GM21515 (cell line): ENCODE measurements at regions not wholly inside any gene's neighbourhood (a gene's known extent, or its start where the extent isn't known, plus 50 kb on each side); places are given as distances from the start of the nearest gene placed in this dataset.
"Not testable (repeated sequence)": the region's sequence is repeated elsewhere in the genome, so short reads cannot be mapped to it uniquely, and the experiment has no call there.

Source experiments
- ATAC-seq: cut with Tn5 transposase; IDR thresholded peaks from one replicate; pipeline ENCODE4 v1.9.1; 2021; ENCODE audit not compliant: unreplicated experiment

- ATAC-seq = no peak
Observed at GRCh38 chr17:71055128-71055527, 885.8 kb downstream of the KCNJ2 start.

DNA sequence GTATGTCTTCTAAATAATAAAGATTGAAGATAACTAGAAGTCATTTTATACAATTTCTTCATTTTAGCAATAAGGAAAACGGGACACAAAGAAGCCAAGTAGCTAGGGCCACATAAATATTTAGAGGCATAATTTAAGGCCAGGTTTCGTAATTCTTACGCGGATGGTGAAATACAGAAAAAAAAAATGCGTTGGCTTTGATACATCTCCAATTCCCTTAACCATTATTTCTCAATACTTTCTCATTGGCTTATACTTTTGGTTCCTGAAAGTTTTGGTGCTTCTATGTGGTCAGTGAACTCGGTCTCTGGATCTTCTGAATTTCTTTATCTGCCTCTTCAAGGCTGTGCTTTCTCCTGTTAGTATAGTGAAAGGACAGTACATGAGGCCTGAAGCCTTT is 888.1 kb downstream of the KCNJ2 start:
- ATAC-seq = no peak

- no peak for ATAC-seq
Observed at GRCh38 chr17:71057938-71058337, 888.6 kb downstream of the KCNJ2 start.

DNA sequence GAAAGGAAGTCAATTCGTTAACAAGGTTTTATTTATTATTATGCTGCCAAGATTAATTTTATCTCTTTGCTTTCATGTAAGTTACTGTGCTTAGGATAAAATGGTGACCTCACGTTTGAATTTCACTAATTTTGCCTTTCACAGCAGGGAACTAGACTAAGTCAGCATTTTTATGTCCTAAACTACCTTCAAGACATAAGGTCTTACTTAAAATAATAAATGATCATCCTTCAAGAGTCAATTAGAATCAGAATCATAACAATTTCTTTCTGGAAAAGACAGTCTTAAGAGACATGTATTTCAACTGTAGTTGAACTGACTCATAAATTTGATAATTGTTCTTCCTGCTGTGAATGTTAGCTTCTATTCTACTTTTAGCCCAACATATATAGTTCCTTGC is 893.8 kb downstream of the KCNJ2 start:
- ATAC-seq = no peak

DNA sequence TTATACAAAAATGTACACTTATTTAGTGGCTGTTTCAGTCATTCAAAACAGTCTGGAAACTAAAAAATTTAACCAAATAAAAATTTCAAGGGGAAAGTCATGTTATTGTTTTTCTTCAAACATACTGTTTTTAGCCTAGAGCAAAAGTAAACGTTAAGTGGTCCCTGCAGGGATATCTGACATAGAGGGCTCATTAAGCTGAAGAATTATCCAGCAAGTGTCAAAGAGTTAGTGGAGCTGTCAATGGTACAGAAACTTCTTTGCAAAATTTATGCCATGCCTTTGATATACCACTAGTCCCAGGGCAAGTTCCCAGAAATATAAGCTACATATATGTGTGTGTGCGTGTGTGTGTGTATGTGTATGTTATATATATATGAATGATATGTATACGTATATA is 894.2 kb downstream of the KCNJ2 start:
- ATAC-seq = no peak

GRCh38 chr17:71067669-71068407 is 898.5 kb downstream of the KCNJ2 start:
- ATAC-seq = no peak

DNA sequence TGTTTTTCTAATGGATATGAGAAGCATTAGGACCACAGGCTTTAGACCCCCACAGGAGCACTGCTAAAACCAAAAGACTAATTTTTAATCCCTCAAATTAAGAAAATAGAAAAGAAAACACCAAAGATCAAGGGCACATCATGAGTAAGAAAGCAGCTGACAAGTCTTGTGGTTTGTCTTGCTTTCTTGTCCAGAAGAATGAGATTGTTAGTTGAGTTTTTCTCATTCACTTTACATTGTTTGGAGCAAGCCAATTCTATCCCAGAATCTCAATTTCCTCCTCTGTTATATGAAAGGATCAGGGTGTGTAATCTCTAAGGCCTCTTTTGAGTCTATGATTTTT is 899.0 kb downstream of the KCNJ2 start:
- no peak for ATAC-seq

DNA sequence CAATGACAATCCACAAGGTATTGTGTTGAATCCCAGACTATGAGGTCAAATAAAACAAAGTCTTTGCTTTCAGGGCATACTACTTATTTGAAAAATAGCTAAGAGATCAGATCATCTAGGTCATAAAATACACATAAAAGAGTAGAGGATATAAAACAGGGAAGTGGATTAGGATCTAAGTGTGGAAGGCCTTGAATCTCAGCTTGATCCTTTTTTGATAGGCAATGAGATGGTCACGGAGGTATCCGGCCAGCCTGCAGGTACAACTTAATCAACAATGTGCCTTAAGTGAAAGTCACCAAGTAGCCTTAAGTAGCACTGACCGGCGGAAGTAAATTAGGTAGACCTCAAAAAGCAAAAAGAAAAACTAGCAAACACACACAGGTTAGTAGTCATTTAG is 901.7 kb downstream of the KCNJ2 start:
- ATAC-seq = no peak

GRCh38 chr17:71071837-71072236 is 902.5 kb downstream of the KCNJ2 start:
- no peak for ATAC-seq

DNA sequence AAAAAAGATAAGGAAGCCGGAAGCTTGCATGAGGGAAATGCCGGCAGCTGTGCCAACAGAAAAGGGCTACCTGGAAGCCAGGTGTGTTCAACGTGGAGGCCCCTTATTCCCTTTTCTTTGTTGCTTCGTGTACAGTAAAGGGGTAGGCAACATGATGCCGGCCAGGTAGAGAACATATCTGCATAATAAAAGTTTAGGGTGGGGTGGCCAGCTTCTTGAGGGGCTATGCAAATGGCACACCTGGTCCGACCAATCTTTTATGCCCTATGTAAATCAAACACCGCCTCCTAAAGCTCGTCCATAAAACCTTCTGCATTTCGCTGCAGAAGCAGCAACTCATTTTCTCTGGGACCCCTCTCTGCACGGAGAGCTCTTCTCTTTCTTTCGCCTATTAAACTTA is 911.6 kb downstream of the KCNJ2 start:
- ATAC-seq = no peak

GRCh38 chr17:71081666-71082065 is 912.3 kb downstream of the KCNJ2 start:
- ATAC-seq = no peak

GRCh38 chr17:71084219-71084618 is 914.9 kb downstream of the KCNJ2 start:
- no peak for ATAC-seq

- ATAC-seq = no peak
Observed at GRCh38 chr17:71084838-71085237, 915.5 kb downstream of the KCNJ2 start.

DNA sequence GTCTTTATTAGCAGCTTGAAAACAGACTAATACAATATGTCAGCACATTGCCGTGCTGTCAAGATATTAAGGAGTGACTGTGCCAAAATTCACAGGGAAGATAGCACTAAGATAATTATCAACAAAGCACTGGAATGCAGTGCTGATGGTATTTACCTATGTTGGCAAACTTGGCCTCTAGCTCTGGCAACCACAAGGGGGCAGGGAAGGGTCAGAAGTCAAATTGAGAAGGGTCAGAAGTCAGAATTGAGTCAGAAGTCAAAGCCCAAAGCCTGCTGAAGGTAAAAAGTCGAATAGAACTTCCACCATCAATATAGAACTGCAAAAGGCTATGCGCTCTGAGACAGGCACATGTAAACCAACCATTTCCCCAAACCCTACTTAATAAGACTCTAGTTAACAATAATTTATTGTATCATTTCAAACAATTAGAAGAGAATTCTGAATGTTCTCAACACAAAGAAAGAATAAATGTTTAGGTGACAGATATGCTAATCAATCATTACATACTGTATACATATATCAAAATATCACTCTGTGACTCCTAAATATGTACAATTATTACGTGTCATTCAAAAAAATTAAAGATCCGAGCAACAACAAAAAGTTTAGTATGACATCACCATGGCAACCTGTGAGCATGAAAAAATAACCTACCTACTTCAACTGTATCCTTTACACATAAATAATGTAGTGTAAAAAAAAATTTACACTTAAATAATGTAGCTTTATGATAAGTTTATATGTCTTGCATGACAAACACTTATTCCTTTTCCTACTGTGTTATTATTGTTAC is 916.1 kb downstream of the KCNJ2 start:
- ATAC-seq = no peak

DNA sequence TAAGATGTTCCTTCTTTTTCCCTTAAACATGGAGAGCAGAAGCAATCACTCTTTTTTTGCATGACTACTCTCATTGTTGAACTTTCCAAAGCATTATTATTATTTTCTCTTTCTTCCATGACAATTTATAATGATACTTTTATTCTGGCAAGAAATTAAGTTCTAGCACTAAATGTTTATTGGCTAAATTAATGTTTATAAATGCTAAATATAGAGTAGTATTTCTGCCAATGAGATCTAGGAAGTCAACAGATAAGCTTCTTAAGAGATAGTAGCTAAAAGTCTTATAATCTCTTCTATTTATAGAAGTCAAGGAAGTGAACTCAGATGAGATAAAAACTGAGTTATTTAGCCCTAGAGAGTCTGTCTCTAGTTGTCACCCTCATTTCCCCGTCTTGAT is 920.1 kb downstream of the KCNJ2 start:
- ATAC-seq = no peak

DNA sequence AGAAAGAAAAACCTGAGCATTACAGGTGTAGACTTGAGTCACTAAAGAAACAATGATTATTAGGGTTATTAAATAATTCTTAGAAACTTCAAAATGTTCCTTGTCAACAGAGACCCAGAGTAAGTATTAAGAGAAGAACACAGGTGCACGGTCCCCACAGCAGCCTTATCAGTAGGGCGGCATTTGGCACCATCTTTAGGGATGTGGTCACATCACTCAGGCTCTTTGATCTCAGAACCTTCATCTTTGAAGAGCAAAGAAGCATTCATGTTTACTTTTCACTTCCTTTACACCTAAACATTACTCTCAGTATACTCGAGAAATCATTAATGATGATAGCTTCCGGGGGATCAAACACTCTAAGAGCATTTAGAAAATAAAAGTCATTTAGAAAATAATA is 928.7 kb downstream of the KCNJ2 start:
- ATAC-seq = no peak

- ATAC-seq = no peak
Observed at GRCh38 chr17:71099003-71099714, 929.8 kb downstream of the KCNJ2 start.

DNA sequence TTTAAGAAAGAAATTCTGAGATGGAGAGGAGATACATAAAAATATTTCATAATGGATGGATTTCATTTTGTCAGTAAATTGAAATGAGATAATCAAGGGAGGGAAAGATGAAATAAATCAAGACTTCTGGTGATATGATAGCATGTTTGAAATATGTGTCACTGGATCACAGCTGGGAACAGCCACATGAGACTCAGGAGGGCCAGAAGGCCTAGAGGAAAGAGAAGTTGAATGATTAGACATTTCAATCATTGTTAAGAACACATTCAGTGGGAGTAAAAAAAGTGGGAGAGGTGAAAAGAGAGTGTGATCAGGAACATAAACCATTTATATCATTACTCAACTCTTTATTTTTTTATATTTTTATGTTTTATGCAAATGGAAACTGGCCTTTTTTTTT is 933.4 kb downstream of the KCNJ2 start:
- no peak for ATAC-seq

GRCh38 chr17:71104225-71104624 is 934.9 kb downstream of the KCNJ2 start:
- no peak for ATAC-seq

- ATAC-seq = not testable (repeated sequence)
Observed at GRCh38 chr17:71106056-71106455, 936.7 kb downstream of the KCNJ2 start.

GRCh38 chr17:71107136-71107535 is 937.8 kb downstream of the KCNJ2 start:
- ATAC-seq = no peak

GRCh38 chr17:71109697-71110096 is 940.4 kb downstream of the KCNJ2 start:
- no peak for ATAC-seq
